GM18499 (cell line): ENCODE measurements at regions not wholly inside any gene's neighbourhood (a gene's known extent, or its start where the extent isn't known, plus 50 kb on each side); places are given as distances from the start of the nearest gene placed in this dataset.
A peak's percentile ranks its signal among the peaks of the same experiment; 100 is the strongest.

Experiments used
- ATAC-seq: cut with Tn5 transposase; IDR thresholded peaks from one replicate; pipeline ENCODE4 v1.9.1; 2021; ENCODE audit warnings: moderate number of reproducible peaks; ENCODE audit not compliant: insufficient read depth, unreplicated experiment

DNA sequence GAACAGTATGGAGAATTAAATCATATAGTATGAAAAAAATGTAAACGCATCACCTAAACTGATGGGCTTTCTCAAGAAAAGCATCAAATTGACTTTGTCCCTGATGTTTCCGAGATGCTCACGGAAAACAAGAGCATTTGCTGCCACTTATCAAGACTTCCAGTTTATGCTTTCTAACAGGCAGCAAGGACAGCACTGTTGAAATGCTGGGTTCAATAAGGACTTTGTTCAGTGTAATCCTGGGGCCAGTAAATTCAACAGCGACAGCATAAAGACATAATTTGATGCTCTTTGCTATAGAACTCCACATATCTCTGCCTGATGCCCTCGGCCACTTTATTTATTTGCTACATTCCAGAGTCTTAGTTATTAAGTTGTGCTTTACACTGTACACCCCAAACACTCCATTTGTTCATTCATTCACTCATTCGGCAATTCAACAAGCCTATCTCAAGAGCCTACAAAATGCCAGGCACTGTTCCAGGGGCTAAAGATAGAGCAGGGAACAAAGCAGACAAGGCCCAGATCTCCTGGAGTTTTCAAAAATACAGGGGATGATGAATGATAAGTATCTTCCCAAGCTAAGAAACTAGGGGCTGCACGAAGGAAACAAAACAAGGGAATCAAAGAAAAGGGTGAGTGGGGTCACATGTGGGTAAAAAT is 294.6 kb downstream of the ZNF608 start:
- ATAC-seq: no peak

DNA sequence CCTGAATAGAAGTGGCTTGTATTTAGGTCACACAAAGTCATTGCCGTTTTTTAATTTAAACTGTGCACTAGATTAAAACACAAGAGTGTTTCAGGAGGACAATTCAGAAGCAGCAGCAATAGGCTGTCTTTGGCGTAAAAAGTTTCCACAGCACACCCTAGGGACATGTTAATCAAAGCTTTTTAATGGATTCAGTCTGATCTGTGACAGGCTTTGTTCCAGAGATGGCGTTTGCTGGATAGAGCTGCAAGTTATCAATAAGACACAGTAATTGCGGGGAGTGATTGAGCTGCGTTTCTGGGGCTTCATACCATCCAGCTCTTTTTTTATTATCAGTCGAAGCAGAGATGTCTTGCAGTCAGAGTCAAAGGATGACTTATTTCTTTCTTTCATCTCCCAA is 300.3 kb downstream of the ZNF608 start:
- ATAC-seq: no peak

DNA sequence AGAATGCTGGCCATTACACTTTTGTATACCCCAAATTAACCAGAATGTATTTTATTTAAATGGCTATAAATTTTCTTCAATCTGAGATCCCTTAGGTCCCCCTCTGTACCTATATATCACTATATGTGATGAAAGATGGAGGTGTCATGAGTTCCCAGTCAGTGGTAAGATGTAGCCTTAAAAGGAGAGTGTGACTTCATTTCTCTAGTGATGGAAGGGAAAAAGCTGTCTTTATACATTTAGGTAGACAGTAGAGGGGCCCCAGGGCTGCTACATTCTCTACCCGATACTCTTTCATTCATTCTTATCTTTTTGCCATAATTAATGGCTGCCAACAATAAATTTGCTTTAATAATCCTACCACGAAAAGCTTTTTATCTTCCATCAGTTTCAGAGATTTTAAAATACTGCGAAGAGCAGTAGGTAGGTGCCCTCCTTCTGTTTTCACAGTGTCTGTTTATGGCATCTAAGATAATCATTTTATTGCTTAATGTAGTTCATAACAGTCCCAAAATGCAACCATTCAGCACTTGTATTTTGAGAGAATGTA is 301.3 kb downstream of the ZNF608 start:
- no peak for ATAC-seq

DNA sequence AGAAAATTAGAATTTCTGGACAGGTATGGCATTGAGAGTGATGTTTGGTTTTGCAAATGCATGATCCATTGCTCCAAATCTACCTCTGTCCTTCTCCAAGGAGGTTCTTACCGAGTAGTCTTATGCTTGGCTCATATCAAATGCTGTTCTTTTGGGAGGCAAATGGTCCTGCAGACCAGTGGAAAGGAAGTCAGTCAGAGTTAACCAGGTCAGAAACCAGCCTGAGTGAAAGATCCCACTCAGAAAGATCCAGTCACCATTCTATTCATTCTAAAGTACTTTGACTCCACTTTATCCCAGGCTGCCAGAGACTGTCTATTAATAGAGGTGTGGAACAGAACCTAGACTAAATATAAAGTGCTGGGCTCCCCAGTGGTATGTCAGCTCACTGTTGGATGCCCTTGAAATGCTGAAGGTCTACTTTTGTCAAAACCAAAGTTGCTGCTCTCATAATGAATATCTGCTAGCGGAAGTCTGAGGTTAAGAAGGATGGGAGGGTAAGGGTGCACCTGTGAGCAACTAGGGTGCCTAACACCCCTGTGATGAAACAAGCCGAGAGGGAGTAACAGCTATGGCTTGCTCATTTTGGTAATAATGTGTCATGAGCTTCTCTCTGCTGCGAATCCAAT is 302.2 kb downstream of the ZNF608 start:
- peak; percentile 100 for ATAC-seq

DNA sequence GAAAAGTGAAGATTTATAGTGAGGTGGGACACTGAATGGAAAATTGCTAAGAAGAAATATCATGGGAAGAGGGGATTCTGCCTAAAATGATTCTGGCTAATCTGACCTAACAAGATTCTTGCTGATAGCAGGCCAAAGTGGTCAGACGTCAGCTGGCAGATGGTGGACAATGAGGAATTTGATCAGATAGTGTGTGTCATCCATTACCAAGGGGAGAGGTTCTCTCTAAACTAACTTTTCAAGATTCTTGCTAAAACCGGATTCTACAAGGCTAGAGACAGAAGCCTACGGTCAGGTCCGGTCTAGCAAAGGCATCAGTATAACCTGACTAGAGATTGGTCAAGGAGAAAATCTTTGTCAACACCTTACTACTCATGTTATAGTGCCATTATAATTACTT is 306.0 kb downstream of the ZNF608 start:
- ATAC-seq: no peak

DNA sequence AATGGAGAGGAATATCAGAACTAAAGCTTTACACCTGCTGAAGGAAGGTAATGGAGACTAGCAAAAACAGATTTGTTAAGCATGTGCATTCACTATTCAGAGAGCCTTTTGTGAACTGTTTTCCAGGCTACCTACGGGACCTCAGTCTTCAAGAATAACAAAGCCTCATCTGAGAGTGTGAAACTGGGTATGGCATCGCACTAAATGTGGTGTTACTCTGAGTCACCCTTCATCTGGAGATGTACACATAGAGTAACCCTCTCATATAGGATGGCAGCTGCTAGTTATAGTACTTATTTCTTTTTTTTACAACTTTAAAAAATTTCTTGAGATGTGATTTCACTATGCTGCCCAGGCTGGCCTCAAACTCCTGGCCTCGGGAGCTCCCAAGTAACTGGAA is 306.8 kb downstream of the ZNF608 start:
- no peak for ATAC-seq

DNA sequence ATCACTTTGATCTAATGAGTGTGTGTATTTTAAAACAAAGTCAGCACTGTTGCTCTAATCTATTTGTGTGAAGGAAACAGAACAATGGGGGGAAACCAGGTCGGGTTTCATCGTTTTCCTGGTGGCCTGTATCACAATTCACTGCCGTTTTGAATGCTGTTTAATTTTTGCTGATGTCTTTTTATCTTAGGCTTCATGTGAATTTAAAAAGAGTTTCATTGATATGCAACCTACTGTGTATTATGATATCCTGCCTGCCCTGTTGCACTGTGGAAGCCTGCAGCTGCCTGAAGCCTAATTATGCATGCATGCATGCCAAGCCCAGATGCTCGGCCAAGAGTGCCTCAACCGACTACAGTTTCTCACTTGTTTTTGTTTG is 307.5 kb downstream of the ZNF608 start:
- no peak for ATAC-seq

DNA sequence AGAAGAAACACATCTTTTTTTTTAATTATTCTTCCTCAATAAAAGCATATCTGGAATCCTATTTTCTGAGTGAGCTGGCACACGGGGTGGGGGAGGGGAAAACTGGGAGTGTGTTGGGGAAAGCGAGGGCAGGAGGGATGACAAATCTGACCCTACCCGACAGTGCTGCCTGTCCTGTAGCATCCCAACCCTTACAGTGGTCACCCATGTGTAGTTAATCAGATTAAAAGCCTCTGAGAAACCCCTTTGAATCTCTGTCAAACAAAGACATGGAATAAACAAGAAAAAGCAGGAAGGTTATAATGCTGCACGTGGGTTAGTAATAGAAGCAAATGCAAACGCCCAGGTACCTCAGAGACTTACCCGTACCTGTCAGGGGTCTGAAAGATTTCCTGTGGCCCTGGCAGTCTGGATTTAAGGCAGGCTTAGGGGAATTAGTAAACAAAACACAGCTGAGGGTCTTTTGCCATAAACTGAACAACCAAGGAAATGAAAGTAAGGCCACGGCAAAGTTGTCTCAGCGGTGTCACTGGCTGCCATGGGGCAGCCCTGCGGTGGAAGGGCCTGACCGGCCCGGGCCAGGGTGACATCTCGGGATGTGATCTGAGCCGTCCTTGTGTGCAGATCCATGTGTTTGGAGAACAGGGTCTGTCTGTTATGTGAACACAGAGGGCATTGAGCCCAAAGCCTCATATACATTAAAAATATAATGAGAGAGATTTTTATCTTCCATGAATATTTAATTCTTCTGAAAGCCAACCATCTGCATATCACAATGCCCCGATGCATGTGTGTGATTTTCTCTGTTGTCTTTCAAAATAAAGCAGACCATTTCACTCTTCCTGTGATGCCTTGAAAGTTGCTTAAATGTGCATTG is 308.2 kb downstream of the ZNF608 start:
- ATAC-seq: no peak

DNA sequence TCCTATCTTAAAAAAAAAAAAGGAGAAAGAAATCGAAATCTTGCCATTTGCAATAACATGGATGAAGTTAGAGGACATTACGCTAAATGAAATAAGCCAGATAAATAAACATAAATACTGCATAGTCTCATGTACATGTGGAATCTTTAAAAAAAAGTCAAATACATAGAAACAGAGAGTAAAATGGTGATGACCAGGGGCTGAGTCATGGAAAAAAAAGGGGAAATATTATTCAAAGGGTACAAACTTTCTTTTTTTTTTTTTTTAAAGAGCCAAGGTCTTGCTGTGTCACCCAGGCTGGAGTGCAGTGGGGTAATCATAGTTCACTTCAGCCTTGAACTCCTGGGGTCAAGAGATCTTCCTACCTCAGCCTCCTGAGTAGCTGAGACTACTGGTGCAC is 310.1 kb downstream of the ZNF608 start:
- ATAC-seq: no peak

DNA sequence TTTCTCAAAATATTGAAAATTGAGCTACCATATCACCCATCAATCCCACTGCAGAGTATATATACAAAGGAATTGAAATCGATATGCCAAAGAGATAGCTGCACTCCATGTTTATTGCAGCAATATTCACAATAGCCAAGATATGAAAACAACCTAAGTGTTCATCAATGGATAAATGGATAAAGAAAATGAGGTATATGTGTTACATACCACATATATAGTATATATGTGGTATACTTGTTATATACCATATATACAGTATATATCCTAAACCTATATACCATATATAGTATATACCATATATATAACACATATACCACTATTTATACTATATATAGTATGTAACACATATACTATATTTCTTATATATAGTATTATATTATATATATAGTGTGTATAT is 313.3 kb downstream of the ZNF608 start:
- no peak for ATAC-seq

DNA sequence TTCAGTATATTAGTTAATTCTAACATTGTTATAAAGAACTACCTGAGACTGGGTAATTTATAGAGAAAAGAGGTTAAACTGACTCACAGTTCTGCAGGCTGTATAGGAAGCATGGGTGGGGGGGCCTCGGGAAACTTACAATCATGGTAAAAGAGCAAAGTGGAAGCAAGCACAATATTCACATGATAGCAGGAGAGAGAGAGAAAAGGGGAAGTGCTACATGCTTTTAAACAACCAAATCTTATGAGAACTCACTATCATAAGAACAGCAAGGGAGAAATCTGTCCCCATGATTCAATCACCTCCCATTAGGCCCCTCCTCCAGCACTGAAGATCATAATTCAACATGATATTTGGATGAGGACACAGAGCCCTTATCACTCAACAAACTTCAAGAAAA is 324.9 kb downstream of the ZNF608 start:
- no peak for ATAC-seq

DNA sequence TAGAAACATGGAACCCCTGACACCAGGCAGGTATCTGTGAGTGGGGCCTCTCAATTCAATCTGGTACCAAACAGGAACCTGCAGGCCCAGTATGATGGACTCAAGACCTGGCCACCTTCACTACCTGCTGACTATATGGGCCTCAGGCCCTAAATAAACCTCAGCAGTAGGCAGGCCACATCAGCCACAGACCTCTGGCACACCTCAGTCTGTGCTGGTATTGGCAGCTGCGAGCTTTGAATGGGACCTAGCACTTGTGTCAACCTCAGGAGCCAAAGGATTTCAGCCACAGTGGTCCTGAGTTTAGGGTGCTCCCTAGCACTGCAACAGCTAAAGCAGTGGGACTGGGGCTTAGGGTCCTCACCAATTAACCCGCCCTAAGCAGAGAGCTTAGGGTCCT is 325.5 kb downstream of the ZNF608 start:
- no peak for ATAC-seq

DNA sequence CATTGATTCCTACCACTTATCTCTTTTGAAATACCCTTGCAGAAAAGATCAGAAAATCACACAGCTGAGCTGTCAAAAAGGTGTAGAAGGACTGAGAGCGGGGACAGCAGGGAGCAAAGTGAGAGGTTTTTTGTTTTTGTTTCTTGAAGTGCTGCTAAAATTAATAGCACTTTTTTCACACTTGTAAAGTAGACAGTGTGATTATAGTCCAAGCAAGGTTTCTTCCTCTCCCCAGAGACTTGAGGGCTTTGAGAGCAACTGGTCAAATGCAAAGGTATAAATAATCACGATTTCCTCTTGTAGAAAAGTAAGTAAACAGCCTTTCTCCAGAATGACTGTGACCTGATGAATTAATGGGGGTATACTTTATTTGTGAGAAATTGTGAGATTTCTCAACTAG is 326.9 kb downstream of the ZNF608 start:
- no peak for ATAC-seq

DNA sequence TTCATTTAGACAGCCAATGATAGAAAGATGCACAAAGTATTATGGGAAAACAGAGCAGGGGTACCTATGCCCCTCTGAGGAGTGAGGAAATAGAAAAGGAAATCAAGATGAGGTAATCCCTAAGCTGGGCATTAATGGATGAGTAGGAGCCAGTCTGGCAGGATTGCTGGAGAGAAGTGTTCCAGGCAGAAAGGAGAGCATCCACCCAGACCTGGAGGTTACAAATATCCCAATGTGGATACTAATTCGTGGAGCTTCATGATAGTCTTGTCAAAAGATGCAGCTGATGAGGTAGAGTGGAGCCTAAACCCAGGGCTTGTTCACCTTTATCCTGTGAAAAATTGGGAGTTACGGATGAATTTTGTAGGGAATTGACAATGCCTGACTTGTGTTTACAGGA is 328.0 kb downstream of the ZNF608 start:
- no peak for ATAC-seq

DNA sequence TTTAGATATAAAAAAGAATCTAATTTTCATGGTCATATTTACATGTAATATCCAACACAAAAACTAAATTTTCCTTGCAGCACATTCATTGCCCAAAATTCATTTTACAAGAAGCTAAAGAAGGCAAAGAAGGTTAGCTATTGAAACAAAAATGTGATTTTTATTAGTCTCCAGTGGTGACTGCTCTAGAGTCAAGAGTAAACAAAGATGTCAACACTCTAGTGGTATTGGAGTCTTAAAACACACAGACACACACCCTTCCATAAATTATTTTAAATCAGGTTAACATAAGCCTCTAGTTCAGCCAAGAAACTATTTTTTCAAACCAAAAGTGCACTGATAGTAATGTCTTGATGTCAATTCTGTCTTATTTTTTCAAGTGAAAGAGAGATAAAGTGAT is 329.2 kb downstream of the ZNF608 start:
- ATAC-seq: no peak

DNA sequence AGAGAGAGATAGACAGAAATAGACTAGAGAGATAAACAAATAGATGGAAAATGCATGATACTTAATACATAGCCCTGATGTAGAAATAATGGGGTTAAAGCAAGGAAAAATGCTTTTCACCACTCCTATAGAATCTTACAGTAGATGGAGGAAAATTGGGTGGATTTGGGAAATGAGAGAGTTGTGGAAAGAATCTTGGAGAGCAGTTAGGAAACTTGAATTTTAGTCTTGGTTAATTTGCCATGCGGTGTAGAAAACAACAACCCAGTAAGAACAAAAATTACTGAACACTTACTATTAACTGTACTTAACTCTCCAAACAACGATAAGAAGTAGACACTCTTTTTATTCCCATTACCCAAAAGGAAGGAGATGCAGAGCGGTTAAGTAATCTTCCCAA is 329.8 kb downstream of the ZNF608 start:
- no peak for ATAC-seq

DNA sequence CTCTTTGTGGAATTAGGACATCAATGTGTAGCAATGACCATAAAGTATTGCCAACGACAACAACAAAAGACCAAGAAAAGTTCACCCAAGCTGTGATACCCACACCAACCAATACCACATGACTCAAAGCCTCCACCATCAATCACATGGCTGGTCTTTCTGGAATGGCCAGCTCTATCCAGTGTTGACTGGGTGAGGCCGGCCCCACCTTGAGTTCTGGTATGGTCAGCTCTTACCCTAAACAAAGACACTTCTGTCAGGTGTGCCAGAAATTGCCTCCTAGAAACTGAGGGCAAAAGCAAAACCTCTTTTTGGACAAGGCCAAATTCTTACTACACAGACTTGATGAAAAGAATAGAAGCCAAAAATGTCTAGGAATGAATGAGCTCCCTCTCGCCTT is 331.5 kb downstream of the ZNF608 start:
- no peak for ATAC-seq

DNA sequence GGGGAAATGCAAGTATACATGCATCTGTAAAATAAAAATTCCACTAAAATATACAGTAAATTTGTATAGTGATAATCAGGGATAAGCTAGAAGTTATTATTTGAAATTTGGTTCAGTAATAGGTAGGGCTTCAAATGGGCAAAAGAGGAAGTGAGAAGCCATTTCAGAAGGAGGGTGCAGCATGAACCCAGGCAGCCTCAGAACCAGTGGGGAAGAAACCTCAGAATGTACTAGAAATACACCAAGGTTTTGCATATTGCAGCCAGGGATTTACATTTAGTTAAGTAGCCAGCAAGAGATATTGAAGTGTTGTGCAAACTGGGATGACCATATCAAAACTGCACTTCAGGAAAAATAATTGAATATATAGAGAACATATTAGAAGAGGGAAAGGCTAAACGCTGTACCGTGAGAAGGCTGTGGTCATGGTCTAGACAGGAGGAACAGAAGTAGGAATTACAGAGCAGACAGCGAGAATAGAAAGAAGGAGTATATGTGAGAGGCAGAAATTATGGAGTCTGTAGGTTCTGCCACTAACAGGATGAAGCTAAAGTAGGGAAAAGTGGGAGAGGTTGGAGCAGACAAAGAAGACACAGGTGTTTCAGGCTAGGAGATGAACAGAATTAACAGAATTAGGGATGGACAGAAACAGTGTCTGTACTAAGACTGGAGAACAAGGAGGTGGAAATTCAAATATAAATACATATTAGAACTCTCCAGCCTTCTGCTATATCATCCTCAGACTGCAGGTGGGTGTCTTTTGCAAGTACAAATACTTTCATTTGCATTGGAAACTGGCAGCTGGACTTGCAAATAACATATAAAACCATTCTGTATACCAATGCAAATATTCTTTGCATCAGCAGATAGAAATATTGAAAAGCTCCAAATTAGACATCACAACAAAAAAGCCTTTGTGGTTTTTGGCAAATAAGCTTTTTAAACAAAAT is 335.6 kb downstream of the ZNF608 start:
- peak; percentile 92 for ATAC-seq

DNA sequence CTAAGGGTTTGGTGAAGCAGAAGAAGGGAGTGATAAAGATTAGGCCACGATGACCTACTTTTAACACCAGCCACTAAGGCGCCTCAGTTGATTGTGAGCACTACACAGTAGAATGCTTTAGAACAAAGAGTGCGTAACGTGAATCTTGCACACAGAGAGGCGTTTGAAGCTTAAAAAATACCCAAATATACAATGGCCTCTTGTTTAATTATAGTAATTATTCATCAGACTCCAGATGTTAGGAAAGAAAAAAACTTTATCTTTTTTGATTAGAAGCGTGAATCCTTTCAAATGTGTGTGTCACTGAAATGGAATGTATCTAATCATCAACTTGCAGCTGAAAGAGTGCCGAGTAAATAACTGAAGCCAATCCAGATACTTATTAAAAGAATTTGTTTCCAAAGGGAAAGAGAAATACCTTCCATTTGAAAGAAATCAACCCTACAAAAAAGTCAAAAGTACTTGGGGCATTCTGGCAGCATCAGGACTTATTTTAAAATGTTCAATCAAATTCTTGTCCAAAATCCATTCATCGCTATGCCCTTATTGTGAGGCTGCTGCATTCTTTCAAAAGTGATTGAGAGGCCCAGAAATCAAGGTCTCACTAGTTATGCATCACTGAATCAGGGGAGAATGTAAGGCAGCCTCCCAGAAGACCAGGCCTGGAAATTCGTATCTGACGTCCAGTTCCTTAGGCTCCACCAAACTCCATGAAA is 337.5 kb downstream of the ZNF608 start:
- ATAC-seq: no peak

DNA sequence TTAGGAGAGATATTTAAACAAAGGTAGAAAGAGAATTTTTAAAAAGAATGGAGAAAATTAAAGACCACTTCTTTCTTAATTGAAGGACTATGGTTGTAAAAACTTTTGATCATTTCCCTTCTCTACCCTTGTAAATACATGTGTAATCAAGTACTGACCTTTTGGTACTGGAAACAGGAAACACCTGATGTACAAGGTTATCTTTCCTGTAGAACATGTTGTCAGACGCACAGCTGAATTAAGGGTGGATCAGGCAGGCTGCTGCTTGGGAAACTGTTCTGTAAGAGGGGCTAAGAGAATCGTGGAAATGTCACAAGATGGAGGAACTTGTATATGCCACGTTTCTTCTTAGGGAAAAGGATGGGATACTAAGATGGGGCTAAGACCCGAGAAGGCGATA is 341.6 kb downstream of the ZNF608 start:
- no peak for ATAC-seq
